Neural cell (in vitro differentiated cells): ENCODE measurements at regions not wholly inside any gene's neighbourhood (a gene's known extent, or its start where the extent isn't known, plus 50 kb on each side); places are given as distances from the start of the nearest gene placed in this dataset.

ENCODE experiments used
- EZH2 ChIP-seq: fragments of 200-600, 300-800 bp; shearing (Covaris generic), sonication (generic); IDR thresholded peaks from 2 replicates; pipeline ENCODE4 v1.6.1; 2014; ENCODE audit warnings: antibody characterized with exemption, low read length, borderline replicate concordance, mild to moderate bottlenecking; ENCODE audit not compliant: insufficient read depth, poor library complexity, severe bottlenecking
- RAD21 ChIP-seq: fragments of 450-650 bp; conservative IDR thresholded peaks from 2 replicates; pipeline ENCODE4 v1.6.1; 2014; ENCODE audit warnings: antibody characterized with exemption, mild to moderate bottlenecking, moderate library complexity
- TF ChIP-seq, protein P1 (sequence below): fragments of 450-650 bp; IDR thresholded peaks from 2 replicates; pipeline ENCODE4 v1.5.1; 2014; ENCODE audit warnings: antibody characterized with exemption, mild to moderate bottlenecking, moderate library complexity; ENCODE audit not compliant: poor library complexity, severe bottlenecking

- TF ChIP-seq, protein P1, sequence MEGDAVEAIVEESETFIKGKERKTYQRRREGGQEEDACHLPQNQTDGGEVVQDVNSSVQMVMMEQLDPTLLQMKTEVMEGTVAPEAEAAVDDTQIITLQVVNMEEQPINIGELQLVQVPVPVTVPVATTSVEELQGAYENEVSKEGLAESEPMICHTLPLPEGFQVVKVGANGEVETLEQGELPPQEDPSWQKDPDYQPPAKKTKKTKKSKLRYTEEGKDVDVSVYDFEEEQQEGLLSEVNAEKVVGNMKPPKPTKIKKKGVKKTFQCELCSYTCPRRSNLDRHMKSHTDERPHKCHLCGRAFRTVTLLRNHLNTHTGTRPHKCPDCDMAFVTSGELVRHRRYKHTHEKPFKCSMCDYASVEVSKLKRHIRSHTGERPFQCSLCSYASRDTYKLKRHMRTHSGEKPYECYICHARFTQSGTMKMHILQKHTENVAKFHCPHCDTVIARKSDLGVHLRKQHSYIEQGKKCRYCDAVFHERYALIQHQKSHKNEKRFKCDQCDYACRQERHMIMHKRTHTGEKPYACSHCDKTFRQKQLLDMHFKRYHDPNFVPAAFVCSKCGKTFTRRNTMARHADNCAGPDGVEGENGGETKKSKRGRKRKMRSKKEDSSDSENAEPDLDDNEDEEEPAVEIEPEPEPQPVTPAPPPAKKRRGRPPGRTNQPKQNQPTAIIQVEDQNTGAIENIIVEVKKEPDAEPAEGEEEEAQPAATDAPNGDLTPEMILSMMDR = no peak
- TF ChIP-seq EZH2 (no peak), RAD21 (no peak)
Observed at GRCh38 chr2:64937687-64938491, 51.3 kb upstream of the SLC1A4 start.
